GM21390 (cell line): ENCODE measurements at regions not wholly inside any gene's neighbourhood (a gene's known extent, or its start where the extent isn't known, plus 50 kb on each side); places are given as distances from the start of the nearest gene placed in this dataset.

Source experiments
- ATAC-seq: cut with Tn5 transposase; IDR thresholded peaks from one replicate; pipeline ENCODE4 v1.9.1; 2021; ENCODE audit not compliant: unreplicated experiment

DNA sequence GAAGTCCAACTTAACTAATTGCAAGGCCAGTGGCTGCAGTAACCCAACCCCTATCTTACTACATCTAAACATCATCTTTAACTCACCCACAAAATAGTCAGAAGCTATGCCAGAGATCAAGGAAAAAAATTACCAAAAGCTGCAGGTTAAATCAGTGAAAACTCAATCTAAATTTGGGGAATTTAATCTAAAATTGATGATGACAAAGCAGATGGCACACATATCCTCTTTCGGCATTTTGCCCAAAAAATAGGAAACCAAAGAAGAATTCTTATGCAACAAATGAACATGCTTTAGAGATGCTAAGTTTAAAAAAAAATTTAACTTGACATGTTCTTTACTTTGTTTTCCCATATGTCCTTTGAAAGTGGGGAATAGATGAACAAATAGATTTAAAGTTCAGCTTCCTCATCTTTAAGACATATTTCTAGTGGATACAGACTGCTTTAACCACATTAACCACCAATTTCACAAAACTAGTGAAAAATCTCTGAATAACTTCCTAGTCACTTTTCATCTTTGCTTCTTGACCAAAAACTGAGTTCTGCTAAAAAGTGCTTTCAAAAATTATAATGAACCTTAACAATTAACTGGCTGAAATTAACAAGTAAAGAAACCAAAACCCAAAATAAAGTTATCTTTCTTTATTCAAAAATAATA, 74.3 kb upstream of the CCDC150 start:
- no peak for ATAC-seq

DNA sequence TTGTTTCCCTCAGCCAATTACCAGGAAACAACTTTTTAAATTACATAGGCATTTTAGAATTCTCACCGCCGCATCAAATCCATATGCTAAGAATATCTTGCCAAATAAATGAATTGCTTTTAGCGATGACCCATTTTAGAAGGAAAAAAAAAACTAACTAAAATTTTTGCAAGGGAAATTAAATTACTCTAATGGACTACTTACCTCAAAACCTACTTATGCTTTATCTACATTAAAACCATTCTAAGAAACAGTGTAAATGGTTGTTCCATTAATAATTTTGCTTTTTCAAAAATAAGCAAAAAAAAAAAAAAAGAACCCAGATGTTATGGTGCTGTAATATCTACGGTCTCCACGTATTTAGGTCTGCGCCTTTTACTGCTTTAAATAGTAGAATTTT, 73.5 kb upstream of the CCDC150 start:
- no peak for ATAC-seq

DNA sequence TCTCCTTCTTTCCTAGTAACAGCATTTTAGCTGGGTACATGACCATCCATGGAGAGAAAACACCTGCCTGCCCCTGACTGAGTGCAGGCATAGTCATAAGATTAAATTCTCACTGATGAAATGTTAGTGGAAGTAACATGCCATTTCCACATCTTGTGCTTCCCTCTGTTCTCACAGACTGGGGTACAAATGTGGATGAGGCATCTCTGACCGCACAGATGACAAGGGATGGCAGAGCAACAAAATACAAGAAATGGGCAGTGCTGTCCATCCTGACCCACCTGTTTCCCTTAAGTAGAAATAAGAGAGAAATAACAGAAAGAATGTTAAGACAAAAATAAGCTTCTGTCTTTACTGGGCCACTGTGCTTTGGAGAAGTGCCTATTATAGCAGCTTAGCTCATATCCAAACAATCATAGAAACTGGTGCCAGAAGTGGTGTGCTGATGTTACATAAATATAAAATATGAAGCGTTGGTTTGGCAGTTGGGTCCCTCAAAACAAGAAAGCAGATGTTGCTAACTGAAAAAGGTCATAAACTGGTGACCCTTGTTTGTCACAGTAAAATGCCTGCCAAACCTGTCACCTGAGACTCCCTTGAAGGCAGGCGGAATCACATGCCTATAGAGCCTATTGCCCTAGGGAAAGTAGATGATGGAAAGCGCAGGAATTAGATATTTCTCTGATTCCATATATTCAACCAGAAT, 72.4 kb upstream of the CCDC150 start:
- no peak for ATAC-seq

DNA sequence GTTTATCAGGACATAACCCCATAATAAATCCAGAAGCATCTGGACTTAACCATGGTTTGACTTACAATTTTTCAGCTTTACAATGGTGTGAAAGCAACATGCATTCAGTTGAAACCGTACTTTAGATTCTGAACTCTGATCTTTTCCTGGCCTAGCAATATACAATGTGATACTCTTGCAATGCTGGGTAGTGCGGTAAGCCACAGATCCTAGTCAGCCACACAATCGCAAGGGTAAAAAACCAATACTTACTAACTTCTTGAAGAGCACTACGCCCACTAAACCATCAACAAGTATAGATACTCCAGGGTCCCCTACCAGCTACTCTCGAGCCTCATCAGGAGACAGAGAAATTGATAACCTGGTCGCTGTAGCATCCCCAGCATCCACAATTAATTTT, 71.0 kb upstream of the CCDC150 start:
- no peak for ATAC-seq

DNA sequence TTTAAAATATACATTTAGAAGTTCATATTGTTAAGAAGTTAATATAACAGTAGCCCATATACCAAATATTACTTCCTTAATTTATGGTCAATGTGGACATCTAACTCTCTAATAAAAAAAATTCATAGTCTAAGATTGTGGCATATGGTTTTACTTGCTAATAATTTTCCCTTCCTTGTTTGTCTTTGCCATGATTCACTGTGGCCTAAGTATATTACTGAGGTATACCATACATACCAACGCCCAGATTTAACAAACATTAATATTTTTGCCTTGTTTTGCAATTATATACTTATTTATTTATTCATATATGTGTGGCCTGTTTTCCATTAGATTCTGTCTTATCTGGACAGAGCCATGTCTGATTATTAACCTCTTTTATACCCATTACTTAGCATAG, 54.6 kb upstream of the CCDC150 start:
- ATAC-seq: no peak

DNA sequence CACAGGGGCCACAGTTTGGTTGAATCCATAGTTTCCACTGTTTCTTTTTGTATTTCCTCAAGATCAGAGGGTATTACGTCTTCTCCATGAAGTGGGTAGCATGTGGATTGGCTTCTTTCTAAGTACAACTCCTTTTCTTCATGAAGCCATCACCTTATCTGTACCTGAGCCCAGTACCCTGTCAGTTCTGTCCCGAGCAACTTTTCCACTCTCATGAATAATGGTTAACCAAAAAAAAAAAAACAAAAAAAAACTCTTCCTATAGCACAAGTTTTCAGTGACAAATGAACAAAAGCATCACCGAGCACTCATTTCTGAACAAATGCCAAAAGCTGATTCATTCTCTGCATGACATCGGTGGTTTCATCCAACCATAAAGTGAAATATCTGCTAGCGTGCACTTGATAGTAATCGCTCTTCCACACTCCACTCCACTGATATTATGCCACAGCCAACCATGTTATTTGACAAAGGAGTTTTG, 53.0 kb upstream of the CCDC150 start:
- ATAC-seq: no peak

DNA sequence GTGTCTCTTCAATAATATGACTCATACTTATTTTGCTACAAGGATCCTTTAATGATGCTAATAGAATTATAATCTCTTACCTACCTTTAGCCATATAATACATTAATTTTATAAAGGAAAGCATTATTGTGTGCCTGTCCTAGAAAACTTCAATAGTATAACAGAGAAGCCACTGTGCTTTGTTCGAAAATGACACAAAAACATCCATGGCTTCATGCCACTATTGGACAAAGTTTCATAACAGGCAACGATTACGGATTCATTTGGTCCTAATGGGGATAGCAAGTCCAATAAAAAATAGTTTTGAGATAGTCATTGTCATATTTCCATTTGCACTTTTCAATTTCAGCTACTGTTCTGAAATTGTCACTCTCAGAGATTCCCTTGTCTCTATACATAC, 52.5 kb upstream of the CCDC150 start:
- no peak for ATAC-seq

DNA sequence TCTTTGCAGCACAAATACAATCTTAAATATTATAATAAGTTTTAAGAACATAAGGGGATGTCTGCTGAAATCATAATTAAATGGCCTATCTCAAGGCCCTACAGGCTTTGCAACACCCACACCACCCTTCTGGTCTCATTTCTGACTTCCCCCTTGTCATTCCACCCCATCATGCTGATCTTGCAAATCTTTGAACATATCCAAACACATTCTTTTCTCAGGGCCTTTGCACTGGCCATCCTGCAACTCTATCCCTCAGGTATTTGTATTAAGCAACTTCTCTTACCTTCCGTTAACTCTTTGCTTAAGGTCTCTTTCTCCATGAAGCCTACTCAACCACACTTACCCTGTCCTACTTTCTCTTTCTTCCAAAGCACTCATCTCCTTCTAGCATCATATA, 51.8 kb upstream of the CCDC150 start:
- no peak for ATAC-seq

DNA sequence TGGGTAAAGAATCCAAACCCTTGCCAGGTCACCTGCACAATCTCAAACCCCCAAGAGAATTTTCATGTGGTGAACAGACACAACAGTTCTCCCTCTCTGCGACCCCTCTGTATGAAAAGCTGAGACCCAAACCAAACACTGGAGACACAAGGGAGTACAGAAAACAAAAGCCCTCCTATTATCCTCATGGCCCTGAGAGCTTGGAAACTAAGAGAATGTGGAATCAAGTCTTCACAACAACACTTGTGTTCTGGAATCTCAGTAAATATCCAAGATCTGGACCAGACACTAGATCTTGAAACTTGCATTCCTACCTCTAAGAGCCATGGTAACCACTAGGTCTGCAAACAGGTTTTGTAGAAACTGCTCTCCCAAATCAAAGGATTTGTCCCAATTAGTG, 50.1 kb upstream of the CCDC150 start:
- ATAC-seq: no peak
